Neural cell (in vitro differentiated cells): ENCODE measurements at regions not wholly inside any gene's neighbourhood (a gene's known extent, or its start where the extent isn't known, plus 50 kb on each side); places are given as distances from the start of the nearest gene placed in this dataset.

Source experiments
- H2AFZ ChIP-seq: fragments of 200-600, 300-800 bp; sonication (generic), shearing (Covaris generic); 2 replicates; pipeline ENCODE4 v1.6.0; 2014; ENCODE audit warnings: low read depth, mild to moderate bottlenecking, antibody characterized with exemption, low read length, moderate library complexity
- H3F3A ChIP-seq: fragments of 200-600 bp; shearing (Covaris generic); 2 replicates; pipeline ENCODE4 v1.6.1; 2016; ENCODE audit warnings: mild to moderate bottlenecking, moderate library complexity, mixed read lengths, antibody characterized with exemption, low read length; ENCODE audit not compliant: insufficient read depth, poor library complexity, severe bottlenecking
- H3K27ac ChIP-seq: fragments of 200-600, 300-800 bp; sonication (generic), shearing (Covaris generic); 2 replicates; pipeline ENCODE4 v1.5.1; 2014; ENCODE audit warnings: mild to moderate bottlenecking, low read length, moderate library complexity
- H3K27me3 ChIP-seq: fragments of 300-800, 200-600 bp; sonication (generic), shearing (Covaris generic); 2 replicates; pipeline ENCODE4 v1.6.0; 2014; ENCODE audit warnings: mild to moderate bottlenecking, low read depth, low read length, moderate library complexity; ENCODE audit not compliant: insufficient read depth
- H3K36me3 ChIP-seq: fragments of 300-800, 200-600 bp; sonication (generic), shearing (Covaris generic); 2 replicates; pipeline ENCODE4 v1.5.1; 2014; ENCODE audit warnings: mild to moderate bottlenecking, antibody characterized with exemption, low read length, moderate library complexity; ENCODE audit not compliant: insufficient read depth
- H3K4me2 ChIP-seq: fragments of 300-800, 200-600 bp; sonication (generic), shearing (Covaris generic); 2 replicates; pipeline ENCODE4 v1.6.0; 2014; ENCODE audit warnings: mild to moderate bottlenecking, low read length
- H3K4me3 ChIP-seq: fragments of 300-800, 200-600 bp; sonication (generic), shearing (Covaris generic); 2 replicates; pipeline ENCODE4 v1.5.1; 2014; ENCODE audit warnings: mild to moderate bottlenecking, low read length, moderate library complexity
- H3K79me2 ChIP-seq: fragments of 200-600 bp; shearing (Covaris generic); replicated peaks from 2 replicates; pipeline ENCODE4 v1.6.0; 2014; ENCODE audit warnings: mild to moderate bottlenecking, low read length, moderate library complexity; ENCODE audit not compliant: insufficient read depth
- H3K9ac ChIP-seq: fragments of 300-800, 200-600 bp; sonication (generic), shearing (Covaris generic); 2 replicates; pipeline ENCODE4 v1.6.1; 2016; ENCODE audit warnings: mild to moderate bottlenecking, low read length, mixed read lengths
- H3K9me2 ChIP-seq: fragments of 200-600 bp; shearing (Covaris generic); 2 replicates; pipeline ENCODE4 v1.6.1; 2016; ENCODE audit warnings: mild to moderate bottlenecking, low read length, mixed read lengths; ENCODE audit not compliant: insufficient read depth
- H3K9me3 ChIP-seq: fragments of 200-600, 300-800 bp; sonication (generic), shearing (Covaris generic); 2 replicates; pipeline ENCODE4 v1.6.1; 2016; ENCODE audit warnings: mild to moderate bottlenecking, mixed run types, low read length, moderate library complexity, mixed read lengths
- H4K20me1 ChIP-seq: fragments of 200-600 bp; shearing (Covaris generic); 2 replicates; pipeline ENCODE4 v1.6.1; 2016; ENCODE audit warnings: mild to moderate bottlenecking, mixed run types; ENCODE audit not compliant: insufficient read depth
- CTCF ChIP-seq: fragments of 450-650 bp; IDR thresholded peaks from 2 replicates; pipeline ENCODE4 v1.5.1; 2014; ENCODE audit warnings: antibody characterized with exemption, mild to moderate bottlenecking, moderate library complexity; ENCODE audit not compliant: poor library complexity, severe bottlenecking
- EP300 ChIP-seq: fragments of 450-650 bp; conservative IDR thresholded peaks from 2 replicates; pipeline ENCODE4 v1.6.1; 2014; ENCODE audit warnings: antibody characterized with exemption, mild to moderate bottlenecking, moderate library complexity; ENCODE audit not compliant: poor library complexity, severe bottlenecking
- EZH2 ChIP-seq: fragments of 200-600, 300-800 bp; shearing (Covaris generic), sonication (generic); IDR thresholded peaks from 2 replicates; pipeline ENCODE4 v1.6.1; 2014; ENCODE audit warnings: antibody characterized with exemption, low read length, borderline replicate concordance, mild to moderate bottlenecking; ENCODE audit not compliant: insufficient read depth, poor library complexity, severe bottlenecking
- MXI1 ChIP-seq: fragments of 450-650 bp; conservative IDR thresholded peaks from 2 replicates; pipeline ENCODE4 v1.6.1; 2014; ENCODE audit warnings: antibody characterized with exemption, mild to moderate bottlenecking; ENCODE audit not compliant: poor library complexity, severe bottlenecking
- POLR2AphosphoS5 ChIP-seq: IDR thresholded peaks from 2 replicates; pipeline ENCODE4 v1.6.1; 2012
- RAD21 ChIP-seq: fragments of 450-650 bp; conservative IDR thresholded peaks from 2 replicates; pipeline ENCODE4 v1.6.1; 2014; ENCODE audit warnings: antibody characterized with exemption, mild to moderate bottlenecking, moderate library complexity
- REST ChIP-seq: IDR thresholded peaks from 2 replicates; pipeline ENCODE4 v1.6.1; 2012; ENCODE audit warnings: borderline replicate concordance
- SMC3 ChIP-seq: fragments of 450-650 bp; conservative IDR thresholded peaks from 2 replicates; pipeline ENCODE4 v1.6.1; 2014; ENCODE audit warnings: antibody characterized with exemption, mild to moderate bottlenecking, moderate library complexity; ENCODE audit not compliant: poor library complexity
- TAF1 ChIP-seq: IDR thresholded peaks from 2 replicates; pipeline ENCODE4 v1.6.1; 2012; ENCODE audit warnings: low read depth

GRCh38 chr5:6829150-6829784 is 116.0 kb downstream of the TENT4A start:
- Histone ChIP-seq H3K9ac (no peak overlapping the region), H2AFZ (no peak overlapping the region), H3K9me3 (no peaks in the 10 kb centered on the region), H3K27me3 (no peaks in the 10 kb centered on the region), H3K4me3 (no peak overlapping the region), H3K36me3 (no peaks in the 10 kb centered on the region), H3K4me2 (no peak overlapping the region), H3K9me2 (no peaks in the 10 kb centered on the region), H3K79me2 (no peaks in the 10 kb centered on the region), H3K27ac (no peak overlapping the region), H3F3A (no peaks in the 10 kb centered on the region), H4K20me1 (no peaks in the 10 kb centered on the region)
- TF ChIP-seq EZH2 (no peak), RAD21 (no peak), SMC3 (no peak), CTCF (no peak), MXI1 (no peak), TAF1 (no peak), REST (no peak), POLR2AphosphoS5 (no peak), EP300 (no peak)

GRCh38 chr5:6830643-6831239 is 117.5 kb downstream of the TENT4A start:
- Histone ChIP-seq H3K9me2 (no peaks in the 10 kb centered on the region), H3K4me2 (no peak overlapping the region), H3K4me3 (no peak overlapping the region), H3K27ac (no peak overlapping the region), H3K27me3 (no peaks in the 10 kb centered on the region), H2AFZ (no peak overlapping the region), H4K20me1 (no peaks in the 10 kb centered on the region), H3F3A (no peaks in the 10 kb centered on the region), H3K9ac (no peak overlapping the region), H3K9me3 (no peaks in the 10 kb centered on the region), H3K79me2 (no peaks in the 10 kb centered on the region), H3K36me3 (no peaks in the 10 kb centered on the region)
- TF ChIP-seq RAD21 (no peak), EZH2 (no peak), MXI1 (no peak), REST (no peak), TAF1 (no peak), CTCF (no peak), POLR2AphosphoS5 (no peak), EP300 (no peak), SMC3 (no peak)
